Glutamatergic neuron (in vitro differentiated cells): ENCODE measurements at regions not wholly inside any gene's neighbourhood (a gene's known extent, or its start where the extent isn't known, plus 50 kb on each side); places are given as distances from the start of the nearest gene placed in this dataset.

Source experiments
- DNase-seq: peaks from one replicate; pipeline ENCODE4 v3.0.0; 2022
- H3K27ac Mint-ChIP-seq: one replicate; pipeline ENCODE4 v1.8.0; 2020; ENCODE audit warnings: mild to moderate bottlenecking, mixed read lengths, inconsistent platforms; ENCODE audit not compliant: unreplicated experiment
- H3K27me3 Mint-ChIP-seq: one replicate; pipeline ENCODE4 v1.8.0; 2020; ENCODE audit warnings: mild to moderate bottlenecking, moderate library complexity, mixed read lengths, inconsistent platforms; ENCODE audit not compliant: unreplicated experiment
- H3K36me3 Mint-ChIP-seq: one replicate; pipeline ENCODE4 v1.8.0; 2020; ENCODE audit warnings: mild to moderate bottlenecking, mixed read lengths, inconsistent platforms; ENCODE audit not compliant: unreplicated experiment
- H3K4me1 Mint-ChIP-seq: one replicate; pipeline ENCODE4 v1.8.0; 2020; ENCODE audit warnings: mild to moderate bottlenecking, low read depth, mixed read lengths, inconsistent platforms; ENCODE audit not compliant: unreplicated experiment
- H3K4me3 Mint-ChIP-seq: one replicate; pipeline ENCODE4 v1.8.0; 2020; ENCODE audit warnings: mild to moderate bottlenecking, mixed read lengths, inconsistent platforms; ENCODE audit not compliant: unreplicated experiment
- H3K9me3 Mint-ChIP-seq: one replicate; pipeline ENCODE4 v1.8.0; 2020; ENCODE audit warnings: mild to moderate bottlenecking, moderate library complexity, mixed read lengths, inconsistent platforms; ENCODE audit not compliant: unreplicated experiment
- CTCF ChIP-seq: fragments of 200-600 bp; sonication (generic); IDR thresholded peaks from one replicate; pipeline ENCODE4 v1.5.0; 2021; ENCODE audit not compliant: partially characterized antibody, unreplicated experiment

- no peaks in the 10 kb centered on the region for H3K4me1 Mint-ChIP-seq
- H3K27ac Mint-ChIP-seq: no peak overlapping the region
- no peaks in the 10 kb centered on the region for H3K9me3 Mint-ChIP-seq
- no peaks in the 10 kb centered on the region for H3K27me3 Mint-ChIP-seq
- DNase-seq: no peak
- no peaks in the 10 kb centered on the region for H3K36me3 Mint-ChIP-seq
- no peak for TF ChIP-seq CTCF
- no peak overlapping the region for H3K4me3 Mint-ChIP-seq
These were observed 420.6 kb upstream of the RBMS3 start for GRCh38 chr3:28860307-28860706.

GRCh38 chr3:28863186-28863585 lies 417.7 kb upstream of the RBMS3 start:
- no peak for DNase-seq
- H3K9me3 Mint-ChIP-seq: no peaks in the 10 kb centered on the region
- H3K27ac Mint-ChIP-seq: no peak overlapping the region
- H3K4me3 Mint-ChIP-seq: no peak overlapping the region
- TF ChIP-seq CTCF: no peak
- no peaks in the 10 kb centered on the region for H3K27me3 Mint-ChIP-seq
- no peaks in the 10 kb centered on the region for H3K4me1 Mint-ChIP-seq
- no peaks in the 10 kb centered on the region for H3K36me3 Mint-ChIP-seq

GRCh38 chr3:28867836-28868235 lies 413.0 kb upstream of the RBMS3 start:
- no peaks in the 10 kb centered on the region for H3K36me3 Mint-ChIP-seq
- H3K4me1 Mint-ChIP-seq: no peaks in the 10 kb centered on the region
- H3K9me3 Mint-ChIP-seq: no peaks in the 10 kb centered on the region
- no peak overlapping the region for H3K4me3 Mint-ChIP-seq
- no peaks in the 10 kb centered on the region for H3K27me3 Mint-ChIP-seq
- no peak for TF ChIP-seq CTCF
- no peak overlapping the region for H3K27ac Mint-ChIP-seq
- DNase-seq: no peak

GRCh38 chr3:28868897-28869296 lies 412.0 kb upstream of the RBMS3 start:
- DNase-seq: no peak
- no peak for TF ChIP-seq CTCF
- Mint-ChIP-seq H3K36me3 (no peaks in the 10 kb centered on the region), H3K27me3 (no peaks in the 10 kb centered on the region), H3K9me3 (no peaks in the 10 kb centered on the region), H3K4me1 (no peaks in the 10 kb centered on the region), H3K4me3 (no peak overlapping the region), H3K27ac (no peak overlapping the region)

GRCh38 chr3:28877912-28878311 lies 403.0 kb upstream of the RBMS3 start:
- Mint-ChIP-seq H3K4me3 (no peak overlapping the region), H3K27ac (no peak overlapping the region), H3K4me1 (no peaks in the 10 kb centered on the region), H3K27me3 (no peaks in the 10 kb centered on the region), H3K9me3 (no peaks in the 10 kb centered on the region), H3K36me3 (no peaks in the 10 kb centered on the region)
- TF ChIP-seq CTCF: no peak
- DNase-seq: no peak
